Lower leg skin (tissue), 3 donors: ENCODE measurements at regions not wholly inside any gene's neighbourhood (a gene's known extent, or its start where the extent isn't known, plus 50 kb on each side); places are given as distances from the start of the nearest gene placed in this dataset.

Experiments used
- POLR2A ChIP-seq, 2 donors: fragments of 450-650 bp; IDR thresholded peaks; one replicate each; pipeline ENCODE4 v1.6.1; 2016 to 2017; ENCODE audit warnings: antibody characterized with exemption in 2 of 2, mild to moderate bottlenecking in 1 of 2, moderate library complexity in 1 of 2
- TF ChIP-seq, protein P1 (sequence below), 3 donors: fragments of 450-650 bp; IDR thresholded peaks; one replicate each; pipeline ENCODE4 v1.5.1; 2016; ENCODE audit warnings: antibody characterized with exemption in 3 of 3, mild to moderate bottlenecking in 3 of 3, moderate library complexity in 2 of 3

DNA sequence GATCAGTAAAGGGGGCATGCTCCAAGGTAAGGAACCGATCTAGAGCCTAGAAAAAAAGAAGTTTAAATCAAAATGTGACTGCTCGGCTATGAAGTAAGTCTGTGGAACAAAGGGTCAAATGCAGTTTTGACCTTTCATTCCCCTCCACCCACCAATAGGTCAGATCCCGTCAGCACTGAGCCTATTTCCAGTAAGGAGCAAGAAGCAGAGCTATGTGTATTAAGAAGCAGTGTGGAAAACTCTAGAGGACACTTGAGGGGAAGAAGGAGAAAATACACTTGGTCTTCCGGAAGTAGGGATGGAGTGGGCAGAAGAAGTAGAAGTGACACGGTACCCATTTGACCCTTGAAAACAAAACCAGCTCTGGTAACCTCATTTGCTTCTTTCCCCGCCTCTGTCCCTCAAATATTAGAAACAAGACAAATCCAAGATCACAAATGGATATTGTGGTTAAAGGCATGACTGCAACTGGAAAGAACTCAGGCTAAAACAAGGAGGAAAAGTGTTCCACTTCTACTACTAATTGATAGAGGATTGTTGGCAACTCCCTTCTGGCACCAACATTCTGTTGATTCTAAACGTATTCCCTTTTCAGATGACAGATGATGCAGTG is 888.3 kb upstream of the NR2F2 start:
- TF ChIP-seq, protein P1, sequence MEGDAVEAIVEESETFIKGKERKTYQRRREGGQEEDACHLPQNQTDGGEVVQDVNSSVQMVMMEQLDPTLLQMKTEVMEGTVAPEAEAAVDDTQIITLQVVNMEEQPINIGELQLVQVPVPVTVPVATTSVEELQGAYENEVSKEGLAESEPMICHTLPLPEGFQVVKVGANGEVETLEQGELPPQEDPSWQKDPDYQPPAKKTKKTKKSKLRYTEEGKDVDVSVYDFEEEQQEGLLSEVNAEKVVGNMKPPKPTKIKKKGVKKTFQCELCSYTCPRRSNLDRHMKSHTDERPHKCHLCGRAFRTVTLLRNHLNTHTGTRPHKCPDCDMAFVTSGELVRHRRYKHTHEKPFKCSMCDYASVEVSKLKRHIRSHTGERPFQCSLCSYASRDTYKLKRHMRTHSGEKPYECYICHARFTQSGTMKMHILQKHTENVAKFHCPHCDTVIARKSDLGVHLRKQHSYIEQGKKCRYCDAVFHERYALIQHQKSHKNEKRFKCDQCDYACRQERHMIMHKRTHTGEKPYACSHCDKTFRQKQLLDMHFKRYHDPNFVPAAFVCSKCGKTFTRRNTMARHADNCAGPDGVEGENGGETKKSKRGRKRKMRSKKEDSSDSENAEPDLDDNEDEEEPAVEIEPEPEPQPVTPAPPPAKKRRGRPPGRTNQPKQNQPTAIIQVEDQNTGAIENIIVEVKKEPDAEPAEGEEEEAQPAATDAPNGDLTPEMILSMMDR (IDR thresholded peaks at IDR 0.05): no peak
- TF ChIP-seq POLR2A (IDR thresholded peaks at IDR 0.05): no peak
